CD14-positive monocyte (primary cell): ENCODE measurements at regions not wholly inside any gene's neighbourhood (a gene's known extent, or its start where the extent isn't known, plus 50 kb on each side); places are given as distances from the start of the nearest gene placed in this dataset.

Source experiments
- DNase-seq, 3 donors: peaks; one replicate each; pipeline ENCODE4 v3.0.0-alpha.2; 2011 to 2022
- H2AFZ ChIP-seq: 2 replicates; pipeline ENCODE4 v1.6.0; 2012; ENCODE audit warnings: mild to moderate bottlenecking, low read depth, low read length, inconsistent platforms; ENCODE audit not compliant: insufficient read depth, poor library complexity, severe bottlenecking
- H3K27ac ChIP-seq, 2 donors: 1 replicate in 1 of 2; 2 replicates in 1 of 2; pipeline ENCODE4 v1.5.1; 2012 to 2013; ENCODE audit warnings: low read length in 2 of 2, control low read depth in 1 of 2, inconsistent platforms in 1 of 2, low read depth in 1 of 2, mild to moderate bottlenecking in 1 of 2
- H3K27me3 ChIP-seq, 2 donors: one replicate each; pipeline versions ENCODE4 v1.6.0 to v1.6.1; 2011 to 2013; ENCODE audit warnings: low read length in 2 of 2; ENCODE audit not compliant: control insufficient read depth in 2 of 2, insufficient read depth in 2 of 2
- H3K36me3 ChIP-seq, 2 donors: replicated peaks in 1 of 2; 1 replicate in 1 of 2; 2 replicates in 1 of 2; pipeline versions ENCODE4 v1.5.1 to v1.6.1; 2012 to 2013; ENCODE audit warnings: low read length in 2 of 2, control low read depth in 1 of 2, inconsistent platforms in 1 of 2, mild to moderate bottlenecking in 1 of 2; ENCODE audit not compliant: insufficient read depth in 2 of 2, control insufficient read depth in 1 of 2
- H3K4me1 ChIP-seq, 2 donors: 1 replicate in 1 of 2; 2 replicates in 1 of 2; pipeline versions ENCODE4 v1.5.1 to v1.6.1; 2012 to 2013; ENCODE audit warnings: low read length in 2 of 2, control low read depth in 1 of 2, inconsistent platforms in 1 of 2, mild to moderate bottlenecking in 1 of 2, moderate library complexity in 1 of 2; ENCODE audit not compliant: insufficient read depth in 2 of 2, control insufficient read depth in 1 of 2
- H3K4me2 ChIP-seq: replicated peaks from 2 replicates; pipeline ENCODE3; 2012; ENCODE audit warnings: low read length, moderate library complexity, mild to moderate bottlenecking; ENCODE audit not compliant: poor library complexity, severe bottlenecking; ENCODE audit errors: extremely low read depth
- H3K4me3 ChIP-seq, 3 experiments: fragments of 200-600 bp in 1 of 3; sonication (generic) in 1 of 3; replicated peaks in 1 of 3; 1 replicate in 2 of 3; 2 replicates in 1 of 3; pipeline ENCODE4 v1.5.1; 2011 to 2013; ENCODE audit warnings: low read length in 3 of 3, mild to moderate bottlenecking in 3 of 3, control low read depth in 2 of 3, low read depth in 2 of 3, inconsistent platforms in 1 of 3, moderate library complexity in 1 of 3
- H3K79me2 ChIP-seq: 2 replicates; pipeline ENCODE4 v1.6.0; 2012; ENCODE audit warnings: mild to moderate bottlenecking, control low read depth, inconsistent platforms, low read length, moderate library complexity; ENCODE audit not compliant: insufficient read depth
- H3K9ac ChIP-seq: 2 replicates; pipeline ENCODE4 v1.6.0; 2017; ENCODE audit warnings: low read length, mild to moderate bottlenecking; ENCODE audit not compliant: insufficient read depth, poor library complexity, severe bottlenecking
- H3K9me3 ChIP-seq, 2 donors: replicated peaks in 1 of 2; 1 replicate in 1 of 2; 2 replicates in 1 of 2; pipeline versions ENCODE4 v1.5.1 to v1.6.1; 2012 to 2013; ENCODE audit warnings: low read length in 2 of 2, control low read depth in 1 of 2; ENCODE audit not compliant: control insufficient read depth in 1 of 2, insufficient read depth in 1 of 2
- H4K20me1 ChIP-seq: 2 replicates; pipeline ENCODE4 v1.6.0; 2012; ENCODE audit warnings: mild to moderate bottlenecking, low read length, control low read depth, moderate library complexity; ENCODE audit not compliant: insufficient read depth
- H3K27ac Mint-ChIP-seq, 7 donors: one replicate each; pipeline ENCODE4 v1.8.0; 2020; ENCODE audit warnings: mild to moderate bottlenecking in 7 of 7, mixed read lengths in 7 of 7, moderate library complexity in 6 of 7, inconsistent platforms in 2 of 7
- H3K27me3 Mint-ChIP-seq, 3 donors: one replicate each; pipeline ENCODE4 v1.8.0; 2021 to 2022; ENCODE audit warnings: low read depth in 3 of 3, mild to moderate bottlenecking in 3 of 3, mixed read lengths in 3 of 3, moderate library complexity in 3 of 3, inconsistent platforms in 1 of 3
- H3K36me3 Mint-ChIP-seq, 2 donors: one replicate each; pipeline ENCODE4 v1.8.0; 2020; ENCODE audit warnings: mixed read lengths in 2 of 2, inconsistent platforms in 1 of 2, mild to moderate bottlenecking in 1 of 2
- H3K4me1 Mint-ChIP-seq: one replicate; pipeline ENCODE4 v1.8.0; 2020; ENCODE audit warnings: mild to moderate bottlenecking, mixed read lengths
- H3K4me3 Mint-ChIP-seq, 2 donors: one replicate each; pipeline ENCODE4 v1.8.0; 2020; ENCODE audit warnings: mild to moderate bottlenecking in 2 of 2, mixed read lengths in 2 of 2, moderate library complexity in 1 of 2
- H3K9me3 Mint-ChIP-seq, 7 donors: one replicate each; pipeline ENCODE4 v1.8.0; 2020 to 2022; ENCODE audit warnings: mixed read lengths in 7 of 7, mild to moderate bottlenecking in 6 of 7, moderate library complexity in 6 of 7, inconsistent platforms in 2 of 7
- WGBS: methylation state at CpG from one replicate; pipeline ENCODE4 v1.1.5; 2013; ENCODE audit warnings: missing lambda C conversion rate; ENCODE audit not compliant: insufficient coverage; 5-methylcytosine and 5-hydroxymethylcytosine counted together
- intact Hi-C, 2 donors: fragments of 100-400 bp; cut with micrococcal nuclease; formaldehyde crosslinking; loops; one replicate each; pipeline versions ENCODE4 v1.15.0 to v1.15.1; 2023
- TF ChIP-seq, protein P1 (sequence below): fragments of 200-600 bp; IDR thresholded peaks from one replicate; pipeline ENCODE4 v1.8.0; 2022; ENCODE audit warnings: antibody characterized with exemption, mild to moderate bottlenecking

DNA sequence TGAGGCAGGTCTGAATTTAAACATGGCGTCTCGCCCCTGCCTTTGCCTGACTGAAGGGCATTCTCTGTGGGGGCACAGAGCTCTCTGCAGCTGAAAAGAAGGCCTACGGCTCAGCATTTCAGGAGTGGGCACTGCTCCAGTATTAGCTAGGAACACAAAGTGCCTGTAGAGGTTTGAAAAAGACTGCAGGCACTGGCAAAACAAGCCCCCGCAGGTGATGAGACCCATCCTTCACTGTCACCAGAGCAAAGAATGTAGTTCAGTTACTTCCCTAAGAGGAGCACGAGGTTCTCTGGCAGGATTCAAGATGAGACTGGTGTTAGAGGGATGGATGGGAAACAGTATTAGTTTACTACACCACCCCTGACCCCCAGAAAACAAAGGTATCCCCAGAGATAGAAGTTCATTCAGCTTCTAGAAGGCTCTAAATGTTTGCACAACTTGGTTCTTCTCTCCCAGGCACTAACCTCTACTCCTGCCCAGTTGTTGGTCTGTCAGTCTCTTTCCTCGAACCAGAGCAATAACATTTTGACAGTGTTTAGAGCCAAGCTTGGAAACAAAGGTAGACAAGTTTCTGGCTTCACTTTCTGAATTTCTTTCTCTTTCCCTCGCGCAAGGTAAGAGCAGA lies 101.9 kb upstream of the KCNE2 start:
- peaks cover 8 to 22% (median 14%) of the 10 kb centered on the region in 7 donors for H3K9me3 Mint-ChIP-seq
- 92% methylated on average over 4 of the region's 8 CpGs for WGBS
- H3K4me1 Mint-ChIP-seq, result no peaks in the 10 kb centered on the region
- intact Hi-C loops, result no loop called here
- Histone ChIP-seq H2AFZ (no peak overlapping the region), H3K4me3 (no peak overlapping the region), H4K20me1 (no peaks in the 10 kb centered on the region), H3K9ac (no peak overlapping the region), H3K4me2 (no peak overlapping the region), H3K36me3 (no peaks in the 10 kb centered on the region), H3K9me3 (peaks cover 10 to 16% of the 10 kb centered on the region in 2 donors), H3K27ac (no peak overlapping the region), H3K27me3 (no peaks in the 10 kb centered on the region), H3K79me2 (no peaks in the 10 kb centered on the region), H3K4me1 (no peaks in the 10 kb centered on the region)
- H3K27ac Mint-ChIP-seq, result peak overlapping the region in 1 of 7 donors; percentile 13
- no peak overlapping the region for H3K4me3 Mint-ChIP-seq
- DNase-seq, result no peak
- TF ChIP-seq, protein P1, sequence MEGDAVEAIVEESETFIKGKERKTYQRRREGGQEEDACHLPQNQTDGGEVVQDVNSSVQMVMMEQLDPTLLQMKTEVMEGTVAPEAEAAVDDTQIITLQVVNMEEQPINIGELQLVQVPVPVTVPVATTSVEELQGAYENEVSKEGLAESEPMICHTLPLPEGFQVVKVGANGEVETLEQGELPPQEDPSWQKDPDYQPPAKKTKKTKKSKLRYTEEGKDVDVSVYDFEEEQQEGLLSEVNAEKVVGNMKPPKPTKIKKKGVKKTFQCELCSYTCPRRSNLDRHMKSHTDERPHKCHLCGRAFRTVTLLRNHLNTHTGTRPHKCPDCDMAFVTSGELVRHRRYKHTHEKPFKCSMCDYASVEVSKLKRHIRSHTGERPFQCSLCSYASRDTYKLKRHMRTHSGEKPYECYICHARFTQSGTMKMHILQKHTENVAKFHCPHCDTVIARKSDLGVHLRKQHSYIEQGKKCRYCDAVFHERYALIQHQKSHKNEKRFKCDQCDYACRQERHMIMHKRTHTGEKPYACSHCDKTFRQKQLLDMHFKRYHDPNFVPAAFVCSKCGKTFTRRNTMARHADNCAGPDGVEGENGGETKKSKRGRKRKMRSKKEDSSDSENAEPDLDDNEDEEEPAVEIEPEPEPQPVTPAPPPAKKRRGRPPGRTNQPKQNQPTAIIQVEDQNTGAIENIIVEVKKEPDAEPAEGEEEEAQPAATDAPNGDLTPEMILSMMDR, result no peak
- H3K27me3 Mint-ChIP-seq, result peaks cover 0 to 5% (median 4%) of the 10 kb centered on the region in 3 donors
- peaks cover 0 to 3% of the 10 kb centered on the region in 2 donors for H3K36me3 Mint-ChIP-seq

DNA sequence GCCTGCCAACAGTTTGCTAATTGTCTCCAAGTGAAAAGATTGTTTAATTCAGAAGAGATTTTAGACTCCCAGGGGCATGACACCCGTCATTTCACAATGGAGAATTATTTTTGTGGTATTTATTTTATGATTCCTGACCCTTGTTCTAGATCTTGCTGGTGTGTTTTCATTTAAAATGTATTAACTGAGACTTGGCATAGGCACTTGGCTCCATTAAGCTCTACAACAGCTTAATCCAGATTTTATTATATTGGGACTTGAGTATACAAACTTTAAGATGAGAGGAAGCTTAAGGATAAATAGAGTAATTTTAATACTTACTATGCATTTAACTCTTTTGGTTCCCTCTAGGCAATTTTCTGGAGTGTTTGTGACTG lies 101.3 kb upstream of the KCNE2 start:
- peaks cover 0 to 5% (median 2%) of the 10 kb centered on the region in 3 donors for H3K27me3 Mint-ChIP-seq
- Histone ChIP-seq H3K4me1 (no peaks in the 10 kb centered on the region), H3K36me3 (no peaks in the 10 kb centered on the region), H3K4me3 (no peak overlapping the region), H3K9ac (no peak overlapping the region), H3K79me2 (no peaks in the 10 kb centered on the region), H4K20me1 (no peaks in the 10 kb centered on the region), H3K27ac (no peak overlapping the region), H2AFZ (no peak overlapping the region), H3K27me3 (no peaks in the 10 kb centered on the region), H3K9me3 (peaks cover 10 to 16% of the 10 kb centered on the region in 2 donors), H3K4me2 (no peak overlapping the region)
- H3K4me3 Mint-ChIP-seq, result no peak overlapping the region
- H3K4me1 Mint-ChIP-seq, result no peaks in the 10 kb centered on the region
- H3K9me3 Mint-ChIP-seq, result peaks cover 8 to 22% (median 14%) of the 10 kb centered on the region in 7 donors
- H3K36me3 Mint-ChIP-seq, result peaks cover 0 to 3% of the 10 kb centered on the region in 2 donors
- TF ChIP-seq, protein P1, result no peak
- H3K27ac Mint-ChIP-seq, result peak overlapping the region in 1 of 7 donors; percentile 13
- intact Hi-C loops, result no loop called here
- WGBS, result no CpG with 5 or more reads among the region's 1 CpG
- DNase-seq, result no peak
